H9 (cell line): ENCODE measurements at regions not wholly inside any gene's neighbourhood (a gene's known extent, or its start where the extent isn't known, plus 50 kb on each side); places are given as distances from the start of the nearest gene placed in this dataset.

Source experiments
- DNase-seq: peaks from one replicate; pipeline ENCODE4 v3.0.0-alpha.2; 2017
- H2AFZ ChIP-seq: one replicate; pipeline ENCODE4 v1.6.1; 2013; ENCODE audit warnings: mild to moderate bottlenecking, low read length, control low read depth, moderate library complexity
- H2AK5ac ChIP-seq: 2 replicates; pipeline ENCODE4 v1.6.1; 2013; ENCODE audit warnings: low read length, control low read depth, mixed read lengths; ENCODE audit not compliant: insufficient read length
- H2BK120ac ChIP-seq: one replicate; pipeline ENCODE4 v1.6.1; 2013; ENCODE audit warnings: low read depth, mild to moderate bottlenecking, low read length, control low read depth, inconsistent platforms; ENCODE audit not compliant: poor library complexity, severe bottlenecking
- H2BK12ac ChIP-seq: 2 replicates; pipeline ENCODE4 v1.6.1; 2013; ENCODE audit warnings: low read length, control low read depth, mixed read lengths, low read depth; ENCODE audit not compliant: insufficient read length
- H2BK15ac ChIP-seq: 2 replicates; pipeline ENCODE4 v1.6.1; 2013; ENCODE audit warnings: low read depth, low read length, control low read depth
- H2BK20ac ChIP-seq: one replicate; pipeline ENCODE4 v1.6.1; 2013; ENCODE audit warnings: low read depth, mild to moderate bottlenecking, low read length, control low read depth, inconsistent platforms; ENCODE audit not compliant: poor library complexity, severe bottlenecking
- H2BK5ac ChIP-seq: 2 replicates; pipeline ENCODE4 v1.6.1; 2013; ENCODE audit warnings: low read length, control low read depth, mixed read lengths; ENCODE audit not compliant: insufficient read length
- H3K14ac ChIP-seq: 2 replicates; pipeline ENCODE4 v1.6.1; 2013; ENCODE audit warnings: low read length, control low read depth; ENCODE audit not compliant: insufficient read depth
- H3K18ac ChIP-seq: 2 replicates; pipeline ENCODE4 v1.6.1; 2013; ENCODE audit warnings: low read depth, mild to moderate bottlenecking, mixed read lengths, low read length, control low read depth; ENCODE audit not compliant: insufficient read length
- H3K23ac ChIP-seq: 2 replicates; pipeline ENCODE4 v1.6.1; 2013; ENCODE audit warnings: low read length, control low read depth, mixed read lengths, low read depth; ENCODE audit not compliant: insufficient read length
- H3K23me2 ChIP-seq: 2 replicates; pipeline ENCODE4 v1.6.1; 2013; ENCODE audit warnings: low read depth, mild to moderate bottlenecking, mixed read lengths, low read length, control low read depth; ENCODE audit not compliant: insufficient read length, poor library complexity, severe bottlenecking
- H3K27ac ChIP-seq: 2 replicates; pipeline ENCODE4 v1.5.1; 2013; ENCODE audit warnings: low read length, control low read depth, mixed read lengths, low read depth; ENCODE audit not compliant: insufficient read length
- H3K27me3 ChIP-seq: 2 replicates; pipeline ENCODE4 v1.6.1; 2013; ENCODE audit warnings: low read length, control low read depth, inconsistent platforms; ENCODE audit not compliant: insufficient read depth
- H3K4ac ChIP-seq: 2 replicates; pipeline ENCODE4 v1.6.1; 2013; ENCODE audit warnings: low read depth, mild to moderate bottlenecking, control low read depth, inconsistent platforms, low read length, moderate library complexity
- H3K4me1 ChIP-seq: 2 replicates; pipeline ENCODE4 v1.6.1; 2013; ENCODE audit warnings: low read length, control low read depth, inconsistent platforms; ENCODE audit not compliant: insufficient read depth
- H3K4me2 ChIP-seq: 2 replicates; pipeline ENCODE4 v1.6.1; 2013; ENCODE audit warnings: low read length, control low read depth, mixed read lengths; ENCODE audit not compliant: insufficient read length, insufficient read depth
- H3K56ac ChIP-seq: 2 replicates; pipeline ENCODE4 v1.6.1; 2013; ENCODE audit warnings: low read depth, mild to moderate bottlenecking, mixed read lengths, low read length, control low read depth; ENCODE audit not compliant: insufficient read length
- H3K79me1 ChIP-seq: 2 replicates; pipeline ENCODE4 v1.6.1; 2013; ENCODE audit warnings: low read depth, mild to moderate bottlenecking, moderate library complexity, low read length, control low read depth, inconsistent platforms; ENCODE audit not compliant: insufficient read depth, poor library complexity, severe bottlenecking
- H3K79me2 ChIP-seq: 2 replicates; pipeline ENCODE4 v1.6.1; 2013; ENCODE audit warnings: low read length, control low read depth, inconsistent platforms; ENCODE audit not compliant: insufficient read depth
- H3K9ac ChIP-seq: 2 replicates; pipeline ENCODE4 v1.6.1; 2013; ENCODE audit warnings: low read length, control low read depth, mixed read lengths; ENCODE audit not compliant: insufficient read length; ENCODE audit errors: extremely low read depth
- H3K9me3 ChIP-seq: one replicate; pipeline ENCODE4 v1.6.1; 2013; ENCODE audit warnings: low read depth, low read length, inconsistent platforms; ENCODE audit not compliant: control insufficient read depth
- H3T11ph ChIP-seq: one replicate; pipeline ENCODE4 v1.6.1; 2013; ENCODE audit warnings: mild to moderate bottlenecking, low read length, control low read depth, inconsistent platforms
- H4K20me1 ChIP-seq: one replicate; pipeline ENCODE4 v1.6.1; 2013; ENCODE audit not compliant: control insufficient read depth, insufficient read length, insufficient read depth
- H4K5ac ChIP-seq: 2 replicates; pipeline ENCODE4 v1.6.1; 2013; ENCODE audit warnings: low read depth, mild to moderate bottlenecking, mixed read lengths, low read length, control low read depth; ENCODE audit not compliant: insufficient read length
- H4K8ac ChIP-seq: replicated peaks from 2 replicates; pipeline ENCODE4 v1.6.1; 2013; ENCODE audit warnings: low read length, control low read depth, mixed read lengths, low read depth; ENCODE audit not compliant: insufficient read length
- H4K91ac ChIP-seq: 2 replicates; pipeline ENCODE4 v1.6.1; 2013; ENCODE audit warnings: low read depth, mild to moderate bottlenecking, moderate library complexity, mixed read lengths, low read length, control low read depth; ENCODE audit not compliant: insufficient read length
- H3K27ac Mint-ChIP-seq, 3 experiments: 2 replicates in 2 of 3; 3 replicates in 1 of 3; pipeline ENCODE4 v1.8.0; 2020 to 2021; ENCODE audit warnings: mixed read lengths in 3 of 3, mild to moderate bottlenecking in 1 of 3, moderate library complexity in 1 of 3
- H3K27me3 Mint-ChIP-seq: 2 replicates; pipeline ENCODE4 v1.8.0; 2021; ENCODE audit warnings: low read depth, mild to moderate bottlenecking, moderate library complexity, mixed read lengths
- H3K36me3 Mint-ChIP-seq, 3 experiments: 2 replicates in 2 of 3; 3 replicates in 1 of 3; pipeline ENCODE4 v1.8.0; 2020 to 2021; ENCODE audit warnings: low read depth in 3 of 3, mixed read lengths in 3 of 3; ENCODE audit not compliant: insufficient read depth in 1 of 3
- H3K4me1 Mint-ChIP-seq, 2 experiments: 2 replicates each; pipeline ENCODE4 v1.8.0; 2020; ENCODE audit warnings: mixed read lengths in 2 of 2
- H3K4me3 Mint-ChIP-seq, 2 experiments: 2 replicates in 1 of 2; 3 replicates in 1 of 2; pipeline ENCODE4 v1.8.0; 2020 to 2021; ENCODE audit warnings: mild to moderate bottlenecking in 2 of 2, mixed read lengths in 2 of 2, moderate library complexity in 1 of 2
- H3K9me3 Mint-ChIP-seq, 2 experiments: 2 replicates in 1 of 2; 3 replicates in 1 of 2; pipeline ENCODE4 v1.8.0; 2020; ENCODE audit warnings: mild to moderate bottlenecking in 2 of 2, mixed read lengths in 2 of 2, moderate library complexity in 1 of 2
- CTCF ChIP-seq: fragments of 200-600 bp; sonication (generic); conservative IDR thresholded peaks from 3 replicates; pipeline ENCODE4 v1.8.0; 2021; ENCODE audit warnings: antibody characterized with exemption, mild to moderate bottlenecking
- WGBS: extraction: QIAGEN DNeasy Blood & Tissue Kit; methylation state at CpG from one replicate; pipeline ENCODE4 v1.1.7; 2013; ENCODE audit warnings: missing lambda C conversion rate, low lambda C conversion rate, mixed read lengths; ENCODE audit not compliant: insufficient read length; ENCODE audit errors: extremely low coverage; 5-methylcytosine and 5-hydroxymethylcytosine counted together

GRCh38 chr6:103114582-103114981 is 1721.1 kb downstream of the GRIK2 start:
- DNase-seq: no peak
- no peaks in the 10 kb centered on the region for H3K9me3 ChIP-seq
- no peak overlapping the region for H3K14ac ChIP-seq
- H3K4me2 ChIP-seq: no peak overlapping the region
- H2AFZ ChIP-seq: no peak overlapping the region
- no peak overlapping the region for H3K9ac ChIP-seq
- H3K4ac ChIP-seq: no peak overlapping the region
- Mint-ChIP-seq H3K27me3 (no peaks in the 10 kb centered on the region), H3K4me1 (no peaks in the 10 kb centered on the region), H3K9me3 (no peaks in the 10 kb centered on the region; a peak in 2 of 5 replicates), H3K27ac (no peak overlapping the region), H3K4me3 (no peak overlapping the region), H3K36me3 (no peaks in the 10 kb centered on the region)
- no peak overlapping the region for H3K56ac ChIP-seq
- H4K91ac ChIP-seq: no peak overlapping the region
- no peak overlapping the region for H4K5ac ChIP-seq
- H3K27ac ChIP-seq: no peak overlapping the region
- no peaks in the 10 kb centered on the region for H3K79me1 ChIP-seq
- H3K4me1 ChIP-seq: no peaks in the 10 kb centered on the region
- no CpG with 5 or more reads among the region's 1 CpG for WGBS
- H3T11ph ChIP-seq: no peak overlapping the region
- no peak overlapping the region for H4K8ac ChIP-seq
- no peak overlapping the region for H2BK15ac ChIP-seq
- no peak overlapping the region for H2BK20ac ChIP-seq
- H2BK5ac ChIP-seq: no peak overlapping the region
- no peak overlapping the region for H2AK5ac ChIP-seq
- no peaks in the 10 kb centered on the region for H4K20me1 ChIP-seq
- H3K23ac ChIP-seq: no peak overlapping the region
- H3K27me3 ChIP-seq: no peaks in the 10 kb centered on the region
- H2BK120ac ChIP-seq: no peak overlapping the region
- no peaks in the 10 kb centered on the region for H3K79me2 ChIP-seq
- no peak for TF ChIP-seq CTCF
- no peak overlapping the region for H3K18ac ChIP-seq
- H3K23me2 ChIP-seq: no peaks in the 10 kb centered on the region
- H2BK12ac ChIP-seq: no peak overlapping the region
